CD4-positive, alpha-beta T cell (primary cell): ENCODE measurements at regions not wholly inside any gene's neighbourhood (a gene's known extent, or its start where the extent isn't known, plus 50 kb on each side); places are given as distances from the start of the nearest gene placed in this dataset.

Source experiments
- ATAC-seq: fragments of 200-7000 bp; cut with Tn5 transposase; one replicate; pipeline ENCODE4 v1.10.0; 2022; ENCODE audit warnings: mild to moderate bottlenecking; ENCODE audit not compliant: poor library complexity
- CTCF ChIA-PET: fragments of 350-600 bp; sonication (Branson Sonifier 250); formaldehyde crosslinking; loops from one replicate; lab custom pipeline; 2021; ENCODE audit warnings: antibody characterized with exemption, inconsistent platforms; lab: Charles Lee
- POLR2A ChIA-PET: fragments of 350-600 bp; sonication (Branson Sonifier 250); formaldehyde crosslinking; loops from one replicate; lab custom pipeline; 2021; ENCODE audit warnings: antibody characterized with exemption, inconsistent platforms; lab: Charles Lee
- DNase-seq, 14 experiments: peaks; one replicate each; pipeline ENCODE4 v3.0.0-alpha.2; 2013 to 2020; ENCODE audit warnings: mixed read lengths in 2 of 14
- H3K27ac ChIP-seq, 2 donors: one replicate each; pipeline versions ENCODE4 v1.5.1 to v1.7.0; 2013; ENCODE audit warnings: low read length in 2 of 2, low read depth in 1 of 2, mild to moderate bottlenecking in 1 of 2
- H3K27me3 ChIP-seq, 2 experiments: 1 replicate in 1 of 2; 2 replicates in 1 of 2; pipeline versions ENCODE4 v1.6.1 to v1.7.0; 2013; ENCODE audit warnings: low read length in 2 of 2, control low read depth in 1 of 2, mild to moderate bottlenecking in 1 of 2, moderate library complexity in 1 of 2; ENCODE audit not compliant: insufficient read depth in 2 of 2, control insufficient read depth in 1 of 2
- H3K36me3 ChIP-seq: one replicate; pipeline ENCODE4 v1.6.1; 2013; ENCODE audit warnings: low read length, control low read depth; ENCODE audit not compliant: insufficient read depth
- H3K4me1 ChIP-seq: one replicate; pipeline ENCODE4 v1.6.1; 2013; ENCODE audit warnings: low read length, control low read depth; ENCODE audit not compliant: insufficient read depth
- H3K4me3 ChIP-seq: one replicate; pipeline ENCODE4 v1.5.1; 2013; ENCODE audit warnings: mild to moderate bottlenecking, low read length, moderate library complexity
- H3K9me3 ChIP-seq, 2 experiments: 1 replicate in 1 of 2; 2 replicates in 1 of 2; pipeline versions ENCODE4 v1.6.1 to v1.7.0; 2013; ENCODE audit warnings: low read length in 2 of 2, mild to moderate bottlenecking in 2 of 2, control low read depth in 1 of 2, moderate library complexity in 1 of 2; ENCODE audit not compliant: control insufficient read depth in 1 of 2, insufficient read depth in 1 of 2
- H3K27ac Mint-ChIP-seq: one replicate; pipeline ENCODE4 v1.8.0; 2020; ENCODE audit warnings: mixed read lengths
- H3K27me3 Mint-ChIP-seq: one replicate; pipeline ENCODE4 v1.8.0; 2021; ENCODE audit warnings: mixed read lengths
- H3K36me3 Mint-ChIP-seq: one replicate; pipeline ENCODE4 v1.8.0; 2021; ENCODE audit warnings: low read depth, mixed read lengths
- H3K4me1 Mint-ChIP-seq: one replicate; pipeline ENCODE4 v1.8.0; 2021; ENCODE audit warnings: low read depth, mixed read lengths
- H3K4me3 Mint-ChIP-seq: one replicate; pipeline ENCODE4 v1.8.0; 2020; ENCODE audit warnings: mild to moderate bottlenecking, mixed read lengths
- H3K9me3 Mint-ChIP-seq: one replicate; pipeline ENCODE4 v1.8.0; 2020; ENCODE audit warnings: mixed read lengths
- CTCF ChIP-seq: fragments of 200-600 bp; IDR thresholded peaks from one replicate; pipeline ENCODE4 v1.8.0; 2022; ENCODE audit warnings: antibody characterized with exemption, mild to moderate bottlenecking
- intact Hi-C, 2 experiments: fragments of 100-400 bp; cut with DNase I in 1 of 2; cut with micrococcal nuclease in 1 of 2; formaldehyde crosslinking; loops; one replicate each; pipeline versions ENCODE4 v1.15.1 to v1.9.0; 2023 to 2025; cut with DNase I, micrococcal nuclease

GRCh38 chr3:159555205-159555604 is 433.4 kb upstream of the IL12A start:
- Histone ChIP-seq H3K27me3 (no peaks in the 10 kb centered on the region), H3K36me3 (no peaks in the 10 kb centered on the region), H3K4me3 (no peak overlapping the region), H3K27ac (no peak overlapping the region), H3K9me3 (peaks cover 0 to 7% of the 10 kb centered on the region in 2 experiments), H3K4me1 (no peaks in the 10 kb centered on the region)
- intact Hi-C loops: no loop called here
- no peak for TF ChIP-seq CTCF
- H3K27ac Mint-ChIP-seq: no peak overlapping the region
- no peaks in the 10 kb centered on the region for H3K9me3 Mint-ChIP-seq
- POLR2A ChIA-PET: no interaction called here
- ATAC-seq: no peak
- H3K36me3 Mint-ChIP-seq: no peaks in the 10 kb centered on the region
- DNase-seq: no peak
- no peaks in the 10 kb centered on the region for H3K27me3 Mint-ChIP-seq
- no peaks in the 10 kb centered on the region for H3K4me1 Mint-ChIP-seq
- H3K4me3 Mint-ChIP-seq: no peak overlapping the region
- CTCF ChIA-PET: no interaction called here

- intact Hi-C loops: no loop called here
- no peaks in the 10 kb centered on the region for H3K36me3 Mint-ChIP-seq
- Histone ChIP-seq H3K27me3 (no peaks in the 10 kb centered on the region), H3K4me3 (no peak overlapping the region), H3K9me3 (peaks cover 0 to 4% of the 10 kb centered on the region in 2 experiments), H3K27ac (no peak overlapping the region), H3K4me1 (no peaks in the 10 kb centered on the region), H3K36me3 (no peaks in the 10 kb centered on the region)
- H3K4me1 Mint-ChIP-seq: no peaks in the 10 kb centered on the region
- no peaks in the 10 kb centered on the region for H3K27me3 Mint-ChIP-seq
- H3K4me3 Mint-ChIP-seq: no peak overlapping the region
- ATAC-seq: no peak
- no peaks in the 10 kb centered on the region for H3K9me3 Mint-ChIP-seq
- ChIA-PET CTCF (no interaction called here), POLR2A (no interaction called here)
- no peak overlapping the region for H3K27ac Mint-ChIP-seq
- no peak for DNase-seq
- TF ChIP-seq CTCF: no peak
Measured at GRCh38 chr3:159559771-159560170, 428.9 kb upstream of the IL12A start.

GRCh38 chr3:159560214-159560979 is 428.2 kb upstream of the IL12A start:
- no peak for ATAC-seq
- CTCF ChIA-PET: no interaction called here
- no peak for TF ChIP-seq CTCF
- Mint-ChIP-seq H3K27me3 (no peaks in the 10 kb centered on the region), H3K36me3 (no peaks in the 10 kb centered on the region), H3K27ac (no peak overlapping the region), H3K4me1 (no peaks in the 10 kb centered on the region), H3K9me3 (no peaks in the 10 kb centered on the region), H3K4me3 (no peak overlapping the region)
- H3K4me3 ChIP-seq: no peak overlapping the region
- no peaks in the 10 kb centered on the region for H3K27me3 ChIP-seq
- no peaks in the 10 kb centered on the region for H3K4me1 ChIP-seq
- POLR2A ChIA-PET: no interaction called here
- intact Hi-C loops: no loop called here
- no peak for DNase-seq
- no peak overlapping the region for H3K27ac ChIP-seq
- no peaks in the 10 kb centered on the region for H3K36me3 ChIP-seq
- H3K9me3 ChIP-seq: peaks cover 0 to 4% of the 10 kb centered on the region in 2 experiments
